ENCODE measurements at regions not wholly inside any gene's neighbourhood (a gene's known extent, or its start where the extent isn't known, plus 50 kb on each side); places are given as distances from the start of the nearest gene placed in this dataset.
"Not testable (repeated sequence)": the region's sequence is repeated elsewhere in the genome, so short reads cannot be mapped to it uniquely, and the experiment has no call there.

GRCh38 chr6:134663800-134664535 is 285.9 kb downstream of the ALDH8A1 start:
- no peak for ATAC-seq
- intact Hi-C loops (cut with DNase I): no loop called here
- DNase-seq: no peak

DNA sequence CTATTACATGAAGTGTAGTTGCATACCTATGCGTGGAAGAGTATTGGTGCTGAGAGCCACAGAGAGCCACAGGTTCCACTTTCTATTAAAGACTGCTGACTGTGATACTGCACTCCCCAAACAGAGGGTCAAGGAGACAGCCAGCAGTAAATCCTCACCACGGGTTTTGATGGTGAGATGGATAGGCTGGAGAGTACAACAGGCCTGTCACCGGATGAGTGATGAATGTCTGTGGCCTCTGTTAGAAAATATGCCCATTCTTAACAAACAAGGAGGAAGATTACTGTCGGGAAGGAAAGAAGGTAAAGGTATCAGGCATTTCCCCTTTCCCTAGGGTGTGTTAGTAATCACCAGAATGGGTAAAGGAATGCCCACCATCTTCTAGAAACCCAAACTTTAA is 286.5 kb downstream of the ALDH8A1 start:
- intact Hi-C loops (cut with DNase I): no loop called here
- DNase-seq: no peak
- ATAC-seq: no peak

GRCh38 chr6:134662077-134662700 is 287.7 kb downstream of the ALDH8A1 start:
- ATAC-seq (no peak), DNase-seq (no peak)
- intact Hi-C loops (cut with DNase I): no loop called here

GRCh38 chr6:134659885-134660284 is 290.0 kb downstream of the ALDH8A1 start:
- DNase-seq; intact Hi-C loops (cut with DNase I); ATAC-seq: not testable (repeated sequence)

DNA sequence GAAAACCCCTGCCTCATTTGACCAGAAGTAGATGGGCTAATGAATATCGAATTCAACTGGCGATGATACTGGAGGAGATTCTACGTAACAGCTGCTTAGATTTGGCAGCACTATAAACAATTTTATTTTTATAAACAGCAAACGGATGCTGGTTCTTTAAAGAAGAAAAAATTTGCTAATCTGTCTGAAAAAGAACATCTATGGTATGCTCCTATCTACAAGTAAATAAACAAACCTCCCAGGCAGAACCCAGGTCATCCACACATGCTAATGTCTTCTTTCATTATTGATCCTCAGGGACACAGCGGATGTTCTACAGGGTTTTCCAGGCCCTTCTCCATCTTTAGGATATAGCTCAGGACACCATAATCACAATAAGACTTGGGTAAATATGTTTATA is 291.3 kb downstream of the ALDH8A1 start:
- intact Hi-C loops (cut with DNase I): no loop called here
- ATAC-seq (no peak), DNase-seq (no peak)

- no peak for DNase-seq
- intact Hi-C loops (cut with DNase I): no loop called here
- ATAC-seq: no peak
Measured at GRCh38 chr6:134657751-134658527, 292.0 kb downstream of the ALDH8A1 start.

DNA sequence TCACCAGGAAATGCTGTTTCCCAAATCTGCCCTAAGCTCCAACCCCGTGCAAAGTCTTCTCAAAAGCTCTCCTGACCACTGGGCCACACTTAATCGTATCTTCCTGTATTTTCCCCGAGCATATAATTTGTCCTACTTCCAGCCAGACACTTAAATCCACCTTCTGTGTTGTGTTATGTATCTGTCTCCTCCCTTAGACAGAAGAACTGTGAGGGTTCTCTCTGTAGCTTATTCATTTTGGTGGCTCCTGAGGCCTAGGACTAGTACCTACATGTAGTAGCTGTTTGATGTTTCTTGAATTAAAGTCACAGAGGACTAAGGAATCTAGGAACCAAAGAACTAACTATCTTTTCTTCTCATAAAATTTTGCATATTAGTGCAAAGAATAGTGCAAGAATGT is 292.6 kb downstream of the ALDH8A1 start:
- ATAC-seq (no peak), DNase-seq (no peak)
- intact Hi-C loops (cut with DNase I): no loop called here

DNA sequence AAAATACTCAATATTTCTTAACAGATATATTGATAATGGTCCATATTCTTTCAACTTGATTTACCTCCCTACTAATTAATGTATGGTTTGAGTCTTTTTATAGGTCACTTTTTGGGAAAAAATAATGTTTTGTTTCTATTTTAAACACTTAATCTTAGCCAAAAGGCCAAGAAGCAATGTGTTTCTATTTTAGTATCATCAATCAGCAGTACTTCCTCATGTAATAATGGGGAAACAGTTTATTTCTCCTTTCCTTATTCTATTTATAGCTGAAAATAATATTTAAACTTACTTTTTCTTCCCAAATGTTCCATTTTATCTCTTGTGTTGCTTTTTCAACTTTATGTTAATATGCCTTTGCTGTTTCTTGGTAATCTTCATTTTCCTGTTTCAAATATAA is 295.1 kb downstream of the ALDH8A1 start:
- ATAC-seq: no peak
- DNase-seq: no peak
- intact Hi-C loops (cut with DNase I): no loop called here

GRCh38 chr6:134651519-134651918 is 298.4 kb downstream of the ALDH8A1 start:
- intact Hi-C loops (cut with DNase I): no loop called here
- DNase-seq (no peak), ATAC-seq (no peak)

DNA sequence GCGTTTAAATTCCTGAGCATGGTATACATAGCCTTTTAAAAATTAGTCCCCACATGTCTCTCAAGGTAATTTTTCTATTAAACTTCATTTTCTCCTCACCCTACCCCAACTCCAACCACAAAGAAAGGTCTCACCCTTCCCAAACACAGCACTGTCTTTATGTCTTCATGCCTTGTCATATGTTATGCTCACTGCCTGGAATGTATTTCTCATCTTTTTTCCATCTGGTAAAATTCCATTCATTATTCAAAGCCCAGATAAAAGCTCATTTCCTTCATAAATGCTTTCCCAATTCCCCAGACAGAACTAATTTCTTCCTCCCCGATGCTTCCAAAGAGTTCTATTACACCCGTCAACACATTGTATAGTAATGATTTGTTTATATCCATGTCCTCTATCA is 302.0 kb downstream of the ALDH8A1 start:
- ATAC-seq (no peak), DNase-seq (no peak)
- intact Hi-C loops (cut with DNase I): no loop called here

GRCh38 chr6:134642819-134643218 is 307.1 kb downstream of the ALDH8A1 start:
- no peak for ATAC-seq
- intact Hi-C loops (cut with DNase I): loop anchor here in 1 of 2 donors (5.0 kb wide), 1 partner anchor 466 kb away; no protein-coding TSS in a partner anchor
- DNase-seq: no peak

DNA sequence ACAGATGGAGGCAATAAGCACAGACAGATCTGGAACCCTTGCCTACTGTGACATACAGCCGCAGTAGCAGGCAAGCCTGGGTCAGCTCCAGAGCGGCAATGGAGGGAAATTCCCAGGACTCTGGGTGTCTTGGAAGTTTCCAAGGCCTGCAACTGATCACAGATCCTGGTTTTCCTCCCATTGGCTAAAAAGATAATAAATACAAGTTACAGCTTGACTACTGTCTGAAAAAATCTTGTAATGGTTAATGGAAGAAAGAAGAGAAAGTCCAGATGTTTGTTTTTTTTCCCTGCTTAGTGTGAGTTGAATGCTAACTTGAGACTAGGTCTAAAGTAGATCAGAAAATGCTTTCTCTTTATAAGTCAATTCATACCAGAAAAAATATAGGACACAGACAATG is 307.6 kb downstream of the ALDH8A1 start:
- intact Hi-C loops (cut with DNase I): loop anchor here in 1 of 2 donors (5.0 kb wide), 1 partner anchor 465 kb away; no protein-coding TSS in a partner anchor
- ATAC-seq: no peak
- no peak for DNase-seq

DNA sequence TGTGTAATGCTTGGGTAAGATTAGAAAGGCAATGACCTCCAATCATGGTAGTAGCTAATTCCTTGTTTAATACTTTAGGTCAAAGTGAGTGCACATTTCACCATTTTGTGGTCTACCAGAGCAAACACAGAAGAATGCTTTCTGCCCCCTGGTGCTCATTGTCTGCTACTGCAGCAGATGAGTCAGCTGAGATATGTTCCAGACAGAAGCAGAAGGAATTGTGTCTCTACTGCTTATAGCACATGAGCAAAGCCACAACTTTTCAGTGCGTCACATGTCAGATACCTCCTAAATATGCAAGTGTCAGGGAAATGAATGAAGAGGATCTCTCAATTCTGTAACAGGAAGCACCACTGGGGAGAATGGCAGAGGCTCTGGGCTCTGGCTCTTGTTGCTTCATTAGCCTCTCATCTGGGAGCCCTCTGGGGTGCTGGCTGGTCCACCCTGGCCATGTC is 308.9 kb downstream of the ALDH8A1 start:
- intact Hi-C loops (cut with DNase I): loop anchor here (1.0 to 5.0 kb wide), 2 partner anchors 464 to 467 kb away; no protein-coding TSS in a partner anchor
- ATAC-seq (peak; percentile 88 to 95), DNase-seq (peak; percentile 74)

DNA sequence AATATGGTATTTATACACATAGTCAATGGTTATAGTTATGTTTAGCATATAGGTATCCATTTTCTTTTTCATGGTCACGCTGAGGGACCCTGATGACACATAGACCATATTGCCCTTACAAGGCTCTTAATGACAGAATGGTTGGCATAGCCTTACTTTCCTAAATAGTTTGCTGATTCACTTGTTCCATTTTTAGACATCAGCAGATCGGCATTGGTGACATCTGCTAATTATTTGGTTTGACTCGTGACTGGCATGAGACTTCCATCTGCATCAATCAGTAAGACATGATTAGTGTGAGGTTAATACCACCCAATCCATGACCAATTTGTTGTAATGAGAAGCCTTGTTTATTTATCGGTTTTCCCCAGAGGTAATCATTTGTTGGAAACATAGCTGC is 309.7 kb downstream of the ALDH8A1 start:
- DNase-seq (no peak), ATAC-seq (peak in 1 of 2 donors; percentile 21)
- intact Hi-C loops (cut with DNase I): loop anchor here in 1 of 2 donors (5.0 kb wide), 1 partner anchor 463 kb away; no protein-coding TSS in a partner anchor

GRCh38 chr6:134637847-134638437 is 312.0 kb downstream of the ALDH8A1 start:
- ATAC-seq (no peak), DNase-seq (no peak)
- intact Hi-C loops (cut with DNase I): loop anchor here in 1 of 2 donors (5.0 kb wide), 1 partner anchor 121 kb away; no protein-coding TSS in a partner anchor

GRCh38 chr6:134637282-134637681 is 312.6 kb downstream of the ALDH8A1 start:
- intact Hi-C loops (cut with DNase I): loop anchor here in 1 of 2 donors (5.0 kb wide), 1 partner anchor 120 kb away; no protein-coding TSS in a partner anchor
- DNase-seq: no peak
- ATAC-seq: no peak

- DNase-seq: no peak
- ATAC-seq: peak in 1 of 2 donors; percentile 12
- intact Hi-C loops (cut with DNase I): loop anchor here in 1 of 2 donors (5.0 kb wide), 1 partner anchor 119 kb away; no protein-coding TSS in a partner anchor
Measured at GRCh38 chr6:134636186-134636799, 313.6 kb downstream of the ALDH8A1 start.

GRCh38 chr6:134634966-134635365 is 314.9 kb downstream of the ALDH8A1 start:
- intact Hi-C loops (cut with DNase I): loop anchor here in 1 of 2 donors (5.0 kb wide), 1 partner anchor 118 kb away; no protein-coding TSS in a partner anchor
- no peak for DNase-seq
- no peak for ATAC-seq

DNA sequence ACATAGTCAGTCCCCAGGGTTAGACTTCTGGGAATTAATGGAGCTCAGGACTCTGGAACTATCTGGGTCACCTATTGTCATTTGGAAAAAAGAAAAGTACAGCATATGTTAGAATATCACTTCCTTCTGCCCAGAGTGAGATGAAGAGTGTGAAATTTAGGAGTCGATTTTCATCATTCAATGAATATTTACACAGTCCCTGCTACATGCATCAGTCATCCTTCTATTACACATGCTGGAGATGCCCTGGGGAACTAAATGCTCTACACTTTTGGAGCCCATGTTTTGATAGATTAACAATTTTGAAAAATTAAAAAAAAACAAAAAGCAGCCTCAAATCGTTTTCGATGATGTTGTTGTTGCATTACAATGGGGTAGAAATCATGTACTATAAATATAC is 315.4 kb downstream of the ALDH8A1 start:
- intact Hi-C loops (cut with DNase I): no loop called here
- ATAC-seq (no peak), DNase-seq (no peak)

All from left cardiac atrium (tissue), 4 donors.